GM18870 (cell line): ENCODE measurements at regions not wholly inside any gene's neighbourhood (a gene's known extent, or its start where the extent isn't known, plus 50 kb on each side); places are given as distances from the start of the nearest gene placed in this dataset.
"Not testable (repeated sequence)": the region's sequence is repeated elsewhere in the genome, so short reads cannot be mapped to it uniquely, and the experiment has no call there.

Experiments
- ATAC-seq: cut with Tn5 transposase; IDR thresholded peaks from one replicate; pipeline ENCODE4 v1.9.1; 2021; ENCODE audit warnings: moderate library complexity; ENCODE audit not compliant: unreplicated experiment

DNA sequence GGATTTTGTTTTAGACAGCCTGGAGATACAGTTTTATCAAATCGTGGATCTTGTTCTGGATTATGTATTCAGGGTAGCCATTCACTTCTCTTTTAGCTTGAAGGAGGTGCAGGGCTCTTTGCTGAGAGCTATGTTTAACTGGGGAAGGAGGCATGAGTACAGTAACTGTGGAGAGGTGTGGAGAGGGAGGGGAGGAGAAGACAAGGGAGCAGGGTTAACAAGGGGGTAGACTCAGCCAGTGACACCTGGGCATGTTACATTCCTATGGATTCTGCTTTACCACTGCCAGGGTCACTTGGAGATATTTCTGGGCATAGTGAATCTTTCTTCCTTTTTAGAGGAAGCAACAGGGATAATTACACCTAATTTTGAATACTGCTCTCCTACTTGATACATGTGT, 536.0 kb downstream of the TMEM135 start:
- no peak for ATAC-seq

DNA sequence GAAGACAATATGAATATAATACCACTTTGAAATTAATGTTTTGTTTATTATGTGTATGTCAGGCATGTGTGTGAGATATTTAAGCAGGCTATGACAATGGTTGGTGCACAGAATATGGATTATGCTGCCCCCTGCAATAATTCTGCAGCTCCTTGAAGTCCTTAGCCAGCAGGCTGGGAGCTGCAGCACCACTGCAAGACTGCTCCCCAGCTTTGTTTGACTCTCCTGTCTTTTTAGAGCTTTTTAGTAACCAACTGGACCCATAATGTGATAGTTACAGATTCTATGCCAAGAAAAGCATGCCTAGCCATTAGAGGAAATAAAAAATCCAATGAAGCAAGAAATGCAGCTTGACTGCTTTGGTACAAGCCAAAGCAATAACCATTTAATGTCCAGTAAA, 535.1 kb downstream of the TMEM135 start:
- no peak for ATAC-seq

DNA sequence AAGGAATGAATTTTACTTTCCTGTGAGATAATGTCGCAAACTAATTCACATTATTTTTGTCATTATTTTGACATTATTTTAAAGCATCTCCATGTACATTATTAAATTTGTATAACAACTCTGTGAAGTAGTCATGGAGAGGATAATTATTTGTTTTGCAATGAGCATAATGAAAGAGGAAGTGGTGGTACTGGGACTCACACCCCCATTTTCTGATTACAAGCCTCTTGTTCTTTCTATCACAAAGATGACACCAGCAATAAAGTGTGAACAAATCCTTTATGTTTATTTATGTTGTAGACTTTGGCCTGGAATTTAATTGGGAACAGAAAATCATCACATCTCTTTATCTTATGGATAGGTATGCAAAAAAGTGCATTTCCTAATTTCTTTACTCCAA, 522.6 kb downstream of the TMEM135 start:
- no peak for ATAC-seq

DNA sequence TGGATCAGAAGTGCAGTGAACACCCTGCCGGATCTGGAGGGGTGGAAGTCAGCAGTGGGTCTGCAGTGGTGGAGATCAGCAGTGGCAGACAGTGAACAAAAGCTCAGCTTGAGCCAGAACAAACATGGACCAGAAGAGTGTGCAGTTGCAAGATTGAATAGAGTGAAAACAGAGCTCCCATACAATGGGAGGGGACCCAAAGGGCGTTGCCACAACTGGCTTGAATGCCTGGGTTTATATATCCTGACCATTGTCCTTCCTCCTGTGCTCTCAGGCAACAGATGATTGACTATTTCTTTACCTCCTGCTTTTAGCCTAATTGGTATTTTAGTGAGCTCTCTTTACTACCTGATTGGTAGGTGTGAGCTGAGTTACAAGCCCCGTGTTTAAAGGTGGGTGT, 522.1 kb downstream of the TMEM135 start:
- ATAC-seq: not testable (repeated sequence)

DNA sequence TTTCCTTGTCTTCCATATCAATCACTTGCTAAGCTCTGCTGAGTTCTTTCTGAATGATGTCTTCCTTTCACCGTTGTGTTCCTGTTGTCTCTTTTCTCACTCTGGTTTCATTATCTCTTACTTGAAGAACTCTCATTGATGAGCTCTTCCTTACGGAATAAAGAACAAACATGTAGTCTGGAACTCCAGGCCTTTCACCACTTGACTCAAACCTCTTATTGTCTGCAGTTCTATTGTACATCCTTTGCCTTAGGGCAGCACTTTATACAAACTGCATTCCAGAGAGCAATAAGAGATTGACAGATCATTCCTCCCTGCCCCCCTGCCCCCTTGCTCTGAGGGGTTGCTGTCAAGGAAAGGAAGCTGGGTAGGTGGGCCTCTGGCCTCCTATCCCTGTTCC, 517.4 kb downstream of the TMEM135 start:
- ATAC-seq: no peak

DNA sequence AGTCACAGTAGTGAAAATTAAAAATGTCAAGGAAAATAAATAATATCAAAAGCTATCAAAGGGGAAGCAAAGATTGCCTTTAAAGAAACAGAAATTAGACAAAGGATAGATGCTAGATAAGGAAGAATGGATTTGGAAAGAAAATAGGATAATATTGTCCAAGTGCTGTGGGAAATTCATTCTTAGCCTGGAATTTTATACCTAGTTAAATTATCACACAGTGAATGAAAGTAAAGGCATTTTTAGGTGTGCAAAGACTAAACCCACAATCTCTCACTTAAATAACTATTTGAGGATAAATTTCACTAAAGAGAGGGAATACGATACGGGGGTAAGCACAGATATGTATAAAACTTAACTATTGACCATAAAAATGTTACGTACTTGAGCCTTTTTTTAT, 511.1 kb downstream of the TMEM135 start:
- no peak for ATAC-seq

DNA sequence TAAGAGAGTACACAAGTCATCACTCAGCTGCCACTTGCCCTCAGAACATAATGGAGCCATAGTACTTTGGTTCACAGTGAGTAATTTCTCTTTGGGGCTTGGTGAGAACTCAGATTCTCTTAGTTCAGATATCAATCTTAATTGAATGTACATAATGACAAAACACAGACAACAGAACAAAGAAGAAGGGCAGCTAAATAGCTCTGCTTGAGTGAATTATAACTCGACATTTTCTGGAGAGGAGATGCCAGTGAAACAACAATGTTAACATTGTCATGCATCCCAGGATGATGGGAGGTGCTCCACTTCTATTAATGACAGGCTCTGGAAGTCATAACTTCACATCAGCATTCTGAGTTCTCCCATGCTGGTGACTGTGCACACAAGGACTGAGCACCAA, 508.1 kb downstream of the TMEM135 start:
- no peak for ATAC-seq

DNA sequence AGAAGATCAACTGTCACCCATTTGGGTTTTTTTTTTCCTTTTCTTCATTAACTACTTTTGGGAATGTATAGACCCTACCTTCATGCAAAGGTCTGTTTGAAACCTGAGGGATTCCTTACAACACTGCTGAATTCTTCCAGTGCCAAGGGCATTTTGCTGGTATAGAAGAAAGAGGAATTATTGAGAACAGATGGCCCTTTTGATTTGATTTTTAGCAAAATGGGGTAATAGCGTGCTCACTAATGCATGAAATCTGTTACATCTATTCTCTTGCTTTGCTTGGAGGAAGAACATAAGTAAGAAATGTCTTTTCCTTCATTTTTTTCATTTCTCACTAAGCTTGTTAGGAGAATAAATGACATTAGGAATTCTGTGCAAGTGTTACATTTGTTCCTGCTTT, 501.9 kb downstream of the TMEM135 start:
- no peak for ATAC-seq

DNA sequence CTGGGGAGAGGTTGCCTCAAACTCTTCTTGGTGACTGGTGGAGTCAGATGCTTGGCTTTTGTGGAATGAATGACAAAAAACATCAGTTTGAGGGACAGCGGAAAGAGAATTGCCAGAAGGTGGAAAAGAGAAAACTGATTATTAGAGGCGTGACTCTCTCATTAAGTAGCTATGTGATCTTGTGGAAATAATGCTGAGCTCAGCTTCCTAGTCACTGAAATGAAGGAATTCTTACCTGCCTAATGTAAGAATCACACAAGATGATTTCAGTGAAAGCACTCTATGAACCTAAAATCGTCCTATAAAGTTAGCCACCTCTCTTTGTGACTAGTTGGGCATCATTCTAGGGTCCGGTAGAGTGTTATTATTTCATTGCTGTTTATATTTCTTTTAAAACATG, 498.8 kb downstream of the TMEM135 start:
- ATAC-seq: no peak

DNA sequence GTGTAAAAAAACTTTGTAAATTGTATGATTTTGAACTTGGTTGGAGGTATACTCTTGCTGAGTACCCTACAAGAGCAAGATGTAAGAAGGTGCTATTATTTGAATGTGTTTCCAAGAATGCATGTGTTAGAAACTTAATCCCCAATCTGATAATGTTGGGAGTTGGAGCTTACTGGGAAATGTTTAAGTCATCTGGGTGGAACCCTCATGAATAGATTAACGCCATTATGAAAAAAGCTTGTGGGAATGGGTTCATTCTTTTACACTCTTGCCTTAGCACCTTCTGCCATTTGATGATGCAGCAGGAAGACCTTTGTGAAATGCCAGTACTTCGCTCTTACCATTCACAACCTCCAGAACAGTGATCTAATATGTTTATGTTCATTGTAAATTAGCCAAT, 498.3 kb downstream of the TMEM135 start:
- no peak for ATAC-seq

DNA sequence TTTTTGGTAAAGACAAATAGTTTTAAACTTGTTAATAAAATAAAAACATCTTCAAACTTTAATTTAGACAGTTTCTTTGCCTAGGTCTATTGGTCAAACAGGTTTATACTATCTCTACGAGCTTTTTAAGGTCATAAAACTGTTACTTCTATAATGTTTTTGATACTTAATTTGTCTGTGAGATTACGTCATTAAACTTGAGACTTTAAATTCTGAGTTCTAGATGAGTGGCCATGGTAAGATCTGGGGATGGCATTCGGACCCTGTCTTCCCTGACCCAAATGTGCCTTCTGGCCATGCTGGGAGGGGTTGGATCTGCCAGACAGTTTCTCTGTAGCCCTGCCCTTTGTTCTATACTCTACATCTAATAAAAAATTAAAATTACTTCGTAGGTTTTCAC, 497.8 kb downstream of the TMEM135 start:
- ATAC-seq: no peak

DNA sequence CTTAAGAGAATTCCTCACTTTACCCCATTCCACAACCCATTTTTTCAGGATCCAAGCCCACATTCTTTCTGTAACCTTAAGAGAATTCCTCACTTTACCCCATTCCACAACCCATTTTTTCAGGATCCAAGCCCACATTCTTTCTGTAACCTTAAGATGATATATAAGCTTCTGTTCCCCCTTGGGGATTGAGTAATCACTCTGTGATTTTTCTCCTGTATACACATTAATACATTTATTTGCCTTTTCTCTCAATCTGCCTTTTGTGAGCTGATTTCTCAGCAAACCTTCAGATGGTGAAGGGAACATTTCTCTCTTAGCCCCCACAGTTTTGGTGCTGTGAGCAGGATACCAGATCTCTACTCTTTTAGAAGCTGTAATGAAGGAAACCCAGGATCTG, 494.1 kb downstream of the TMEM135 start:
- ATAC-seq: not testable (repeated sequence)

DNA sequence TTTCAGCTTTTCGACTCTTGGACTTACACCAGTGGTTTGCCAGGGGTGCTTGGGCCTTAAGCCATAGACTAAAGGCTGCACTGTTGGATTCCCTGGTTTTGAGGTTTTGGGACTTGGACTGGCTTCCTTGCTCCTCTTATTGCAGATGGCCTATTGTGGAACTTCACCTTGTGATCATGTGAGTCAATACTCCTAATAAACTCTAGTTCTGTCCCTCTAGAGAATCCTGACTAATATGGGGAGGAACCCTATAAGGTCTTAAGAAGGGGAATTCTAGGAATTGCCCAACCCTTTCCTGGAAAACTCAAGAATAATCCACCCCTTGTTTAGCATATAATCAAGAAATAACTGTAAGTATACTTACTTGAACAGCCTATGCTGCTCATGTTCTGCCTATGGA, 491.8 kb downstream of the TMEM135 start:
- no peak for ATAC-seq

DNA sequence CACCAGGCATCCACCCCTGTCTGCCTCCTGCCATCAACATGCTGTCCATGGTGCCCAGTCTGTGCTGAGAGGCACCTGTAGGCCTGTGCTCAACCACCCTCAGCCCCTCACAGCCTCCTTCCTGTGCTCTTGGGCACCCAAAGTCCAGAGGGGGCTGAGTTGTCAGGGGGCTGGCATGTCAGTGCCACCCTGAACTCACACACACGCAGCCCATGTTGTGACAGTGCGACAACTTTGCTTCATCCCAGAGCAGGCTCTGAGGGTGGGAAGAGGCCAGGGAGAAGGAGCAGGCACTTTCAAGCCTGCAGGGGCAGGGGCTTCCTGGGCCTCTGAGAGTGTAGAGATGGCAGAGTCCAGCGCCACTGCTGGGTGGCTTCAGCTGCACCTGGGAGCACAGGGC, 491.0 kb downstream of the TMEM135 start:
- ATAC-seq: no peak

DNA sequence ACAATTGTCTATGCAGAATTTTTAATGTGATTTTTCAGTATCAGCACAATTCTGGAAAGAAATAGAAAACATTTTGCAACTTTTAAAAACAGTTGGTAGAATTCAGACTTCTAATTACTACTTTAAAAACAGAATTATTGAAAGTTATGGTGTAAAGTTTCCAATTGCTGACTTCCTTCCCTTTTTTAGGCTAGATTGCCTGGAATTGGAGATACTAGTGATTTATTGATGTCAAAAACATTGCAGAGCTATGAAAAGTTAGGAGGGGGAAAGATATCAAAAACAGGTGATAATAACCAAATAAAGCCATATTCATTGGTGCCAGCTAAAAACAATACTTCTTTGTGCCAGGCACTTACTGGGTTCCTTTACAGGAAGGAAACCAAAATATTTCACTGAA, 485.5 kb downstream of the TMEM135 start:
- no peak for ATAC-seq

DNA sequence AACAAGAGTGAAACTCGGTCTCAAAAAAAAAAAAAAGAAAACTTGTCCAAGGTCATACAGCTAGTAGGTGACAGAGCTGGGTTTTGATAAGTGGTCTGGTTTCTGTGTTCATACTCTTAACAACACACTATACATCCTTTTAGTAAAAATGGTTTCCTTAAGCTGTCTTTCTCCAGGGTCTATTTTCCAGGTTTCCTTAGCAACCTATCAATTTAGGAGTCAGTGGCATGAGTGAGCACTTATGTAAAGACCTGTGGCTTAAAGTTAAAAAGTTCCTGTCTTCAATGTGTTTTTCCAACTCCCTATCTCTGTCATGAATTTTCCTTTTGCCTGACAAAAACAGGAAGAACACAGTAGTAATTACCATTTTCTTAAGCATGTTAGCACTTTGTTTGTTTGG, 480.5 kb downstream of the TMEM135 start:
- ATAC-seq: no peak

DNA sequence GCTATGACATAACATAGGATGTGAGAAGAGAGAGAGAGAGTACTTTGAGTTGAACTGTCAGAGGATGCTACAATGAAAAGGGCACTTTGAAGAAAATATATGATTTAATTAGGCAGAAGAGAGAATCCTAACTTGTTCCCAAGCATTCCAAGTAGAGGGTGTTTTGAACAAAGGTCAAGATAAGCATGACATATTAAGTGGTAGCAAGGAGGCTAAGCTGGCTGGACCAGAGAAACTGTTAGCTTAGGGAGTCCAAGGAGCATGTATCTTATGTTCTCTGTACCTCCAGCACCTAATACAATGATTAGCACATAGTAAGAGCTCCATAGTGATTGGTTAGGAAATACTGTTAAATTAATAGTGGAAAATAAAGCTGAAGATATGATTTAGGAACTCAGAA, 479.6 kb downstream of the TMEM135 start:
- ATAC-seq: no peak

DNA sequence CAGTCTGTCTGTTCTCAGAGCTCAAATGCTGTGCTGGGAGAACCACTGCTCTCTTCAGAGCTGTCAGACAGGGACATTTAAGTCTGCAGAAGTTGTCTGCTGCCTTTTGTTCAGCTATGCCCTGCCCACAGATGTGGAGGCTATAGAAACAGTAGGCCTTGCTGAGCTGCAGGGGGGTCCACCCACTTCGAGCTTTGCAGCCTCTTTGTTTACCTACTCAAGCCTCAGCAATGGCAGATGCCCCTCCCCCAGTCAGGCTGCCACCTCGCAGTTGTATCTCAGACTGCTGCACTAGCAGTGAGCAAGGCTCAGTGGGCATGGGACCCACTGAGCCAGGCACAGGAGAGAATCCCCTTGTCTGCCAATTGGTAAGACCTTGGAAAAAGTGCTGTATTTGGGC, 470.0 kb downstream of the TMEM135 start:
- not testable (repeated sequence) for ATAC-seq

DNA sequence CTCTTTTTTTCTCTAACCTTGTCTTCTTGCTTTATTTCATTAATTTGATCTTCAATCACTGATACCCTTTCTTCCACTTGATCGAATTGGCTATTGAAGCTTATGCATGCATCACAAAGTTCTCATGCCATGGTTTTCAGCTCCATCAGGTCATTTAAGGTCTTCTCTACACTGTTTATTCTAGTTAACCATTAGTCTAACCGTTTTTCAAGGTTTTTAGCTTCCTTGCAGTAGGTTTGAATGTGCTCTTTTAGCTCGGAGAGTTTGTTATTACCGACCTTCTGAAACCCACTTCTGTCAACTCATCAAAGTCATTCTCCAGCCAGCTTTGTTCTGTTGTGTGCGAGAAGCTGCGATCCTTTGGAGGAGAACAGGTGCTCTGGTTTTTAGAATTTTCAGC, 469.2 kb downstream of the TMEM135 start:
- ATAC-seq: not testable (repeated sequence)

DNA sequence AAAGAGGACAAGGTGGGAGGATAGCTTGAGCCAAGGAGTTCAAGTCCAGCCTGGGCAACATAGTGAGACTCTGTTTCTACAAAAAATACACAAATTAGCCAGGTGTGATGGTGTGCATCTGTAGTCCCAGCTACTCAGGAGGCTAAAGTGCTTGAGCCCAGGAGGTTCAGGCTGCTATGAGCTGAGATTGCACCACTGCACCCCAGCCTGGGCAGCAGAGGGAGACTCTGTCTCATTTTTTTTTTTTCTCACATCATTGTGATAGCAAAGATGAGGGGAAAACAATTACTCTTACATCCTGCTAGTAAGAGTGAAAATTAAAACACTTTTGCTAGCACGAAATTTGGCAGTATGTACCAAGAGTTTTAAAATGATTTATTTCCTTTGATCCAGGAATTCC, 463.7 kb downstream of the TMEM135 start:
- ATAC-seq: no peak

DNA sequence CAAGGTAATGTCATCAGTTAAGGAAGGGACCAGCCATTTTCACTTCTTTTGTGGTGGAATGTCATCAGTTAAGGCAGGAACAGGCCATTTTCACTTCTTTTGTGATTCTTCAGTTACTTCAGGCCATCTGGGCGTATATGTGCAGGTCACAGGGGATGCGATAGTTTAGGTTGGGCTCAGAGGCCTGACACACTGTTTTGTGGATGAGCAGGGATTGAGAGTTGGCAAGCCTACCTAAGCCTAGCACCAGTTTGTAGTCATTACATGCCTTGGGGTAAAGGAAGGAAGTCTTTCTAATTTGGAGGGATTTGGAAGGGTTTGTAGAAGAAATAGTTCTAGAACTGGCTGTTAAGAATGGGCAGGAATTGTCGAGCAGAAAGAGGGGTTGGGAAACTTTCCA, 457.2 kb downstream of the TMEM135 start:
- not testable (repeated sequence) for ATAC-seq

DNA sequence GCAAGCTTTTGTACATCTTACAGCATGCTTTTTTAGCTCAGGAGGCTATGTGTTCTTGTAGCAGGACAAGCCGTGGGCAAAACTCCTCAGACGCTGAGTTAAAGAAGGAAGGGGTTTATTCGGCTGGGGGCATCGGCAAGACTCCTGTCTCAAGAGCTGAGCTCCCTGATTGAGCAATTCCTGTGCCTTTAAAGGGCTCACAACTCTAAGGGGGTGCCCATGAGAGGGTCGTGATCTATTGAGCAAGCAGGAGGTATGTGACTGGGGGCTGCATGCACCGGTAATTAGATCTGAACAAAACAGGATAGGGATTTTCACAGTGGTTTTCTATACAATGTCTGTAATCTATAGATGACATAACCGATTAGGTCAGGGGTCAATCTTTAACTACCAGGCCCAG, 456.3 kb downstream of the TMEM135 start:
- ATAC-seq: not testable (repeated sequence)

DNA sequence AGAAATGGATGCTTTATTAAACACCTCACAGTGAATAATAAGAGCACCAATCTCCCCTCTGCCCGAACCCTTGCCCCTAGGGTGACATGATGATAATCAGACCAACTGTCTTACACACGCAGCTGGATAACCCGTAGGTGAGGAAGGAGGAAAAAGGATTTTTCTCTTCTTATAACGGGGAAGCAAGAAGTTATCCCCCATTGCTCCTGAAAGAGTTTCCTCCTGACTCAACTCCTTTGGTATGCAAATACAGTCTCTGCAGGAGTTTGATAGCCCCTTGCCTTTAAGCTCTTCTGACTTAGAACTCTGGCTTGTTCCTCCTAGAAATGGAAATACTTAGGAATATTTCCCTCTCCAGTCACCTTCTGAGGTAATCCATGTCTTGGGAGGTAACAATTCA, 455.8 kb downstream of the TMEM135 start:
- no peak for ATAC-seq

DNA sequence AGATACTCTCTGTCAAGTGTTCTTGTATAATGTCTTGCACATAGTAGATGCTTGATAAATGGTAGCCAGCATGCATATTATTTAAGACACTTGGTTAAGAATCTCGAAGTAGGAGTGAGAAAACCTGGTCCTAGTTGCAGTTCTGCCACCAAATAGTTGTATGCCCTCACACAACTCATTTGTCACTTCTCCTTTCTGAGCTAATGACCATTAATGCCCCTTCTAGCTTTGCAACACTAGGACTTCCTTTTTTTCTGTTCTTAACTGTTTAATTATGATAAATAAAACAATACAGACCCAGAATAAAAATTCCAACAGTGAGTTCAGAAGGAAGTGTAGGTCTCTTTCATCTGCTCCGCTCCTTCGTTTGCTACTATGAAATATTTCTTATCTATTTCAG, 453.6 kb downstream of the TMEM135 start:
- ATAC-seq: no peak
